H9 (cell line): ENCODE measurements at regions not wholly inside any gene's neighbourhood (a gene's known extent, or its start where the extent isn't known, plus 50 kb on each side); places are given as distances from the start of the nearest gene placed in this dataset.

Source experiments
- DNase-seq: peaks from one replicate; pipeline ENCODE4 v3.0.0-alpha.2; 2017
- H2AFZ ChIP-seq: one replicate; pipeline ENCODE4 v1.6.1; 2013; ENCODE audit warnings: mild to moderate bottlenecking, low read length, control low read depth, moderate library complexity
- H2AK5ac ChIP-seq: 2 replicates; pipeline ENCODE4 v1.6.1; 2013; ENCODE audit warnings: low read length, control low read depth, mixed read lengths; ENCODE audit not compliant: insufficient read length
- H2BK120ac ChIP-seq: one replicate; pipeline ENCODE4 v1.6.1; 2013; ENCODE audit warnings: low read depth, mild to moderate bottlenecking, low read length, control low read depth, inconsistent platforms; ENCODE audit not compliant: poor library complexity, severe bottlenecking
- H2BK12ac ChIP-seq: 2 replicates; pipeline ENCODE4 v1.6.1; 2013; ENCODE audit warnings: low read length, control low read depth, mixed read lengths, low read depth; ENCODE audit not compliant: insufficient read length
- H2BK15ac ChIP-seq: 2 replicates; pipeline ENCODE4 v1.6.1; 2013; ENCODE audit warnings: low read depth, low read length, control low read depth
- H2BK20ac ChIP-seq: one replicate; pipeline ENCODE4 v1.6.1; 2013; ENCODE audit warnings: low read depth, mild to moderate bottlenecking, low read length, control low read depth, inconsistent platforms; ENCODE audit not compliant: poor library complexity, severe bottlenecking
- H2BK5ac ChIP-seq: 2 replicates; pipeline ENCODE4 v1.6.1; 2013; ENCODE audit warnings: low read length, control low read depth, mixed read lengths; ENCODE audit not compliant: insufficient read length
- H3K14ac ChIP-seq: 2 replicates; pipeline ENCODE4 v1.6.1; 2013; ENCODE audit warnings: low read length, control low read depth; ENCODE audit not compliant: insufficient read depth
- H3K18ac ChIP-seq: 2 replicates; pipeline ENCODE4 v1.6.1; 2013; ENCODE audit warnings: low read depth, mild to moderate bottlenecking, mixed read lengths, low read length, control low read depth; ENCODE audit not compliant: insufficient read length
- H3K23ac ChIP-seq: 2 replicates; pipeline ENCODE4 v1.6.1; 2013; ENCODE audit warnings: low read length, control low read depth, mixed read lengths, low read depth; ENCODE audit not compliant: insufficient read length
- H3K23me2 ChIP-seq: 2 replicates; pipeline ENCODE4 v1.6.1; 2013; ENCODE audit warnings: low read depth, mild to moderate bottlenecking, mixed read lengths, low read length, control low read depth; ENCODE audit not compliant: insufficient read length, poor library complexity, severe bottlenecking
- H3K27ac ChIP-seq: 2 replicates; pipeline ENCODE4 v1.5.1; 2013; ENCODE audit warnings: low read length, control low read depth, mixed read lengths, low read depth; ENCODE audit not compliant: insufficient read length
- H3K27me3 ChIP-seq: 2 replicates; pipeline ENCODE4 v1.6.1; 2013; ENCODE audit warnings: low read length, control low read depth, inconsistent platforms; ENCODE audit not compliant: insufficient read depth
- H3K4ac ChIP-seq: 2 replicates; pipeline ENCODE4 v1.6.1; 2013; ENCODE audit warnings: low read depth, mild to moderate bottlenecking, control low read depth, inconsistent platforms, low read length, moderate library complexity
- H3K4me1 ChIP-seq: 2 replicates; pipeline ENCODE4 v1.6.1; 2013; ENCODE audit warnings: low read length, control low read depth, inconsistent platforms; ENCODE audit not compliant: insufficient read depth
- H3K4me2 ChIP-seq: 2 replicates; pipeline ENCODE4 v1.6.1; 2013; ENCODE audit warnings: low read length, control low read depth, mixed read lengths; ENCODE audit not compliant: insufficient read length, insufficient read depth
- H3K56ac ChIP-seq: 2 replicates; pipeline ENCODE4 v1.6.1; 2013; ENCODE audit warnings: low read depth, mild to moderate bottlenecking, mixed read lengths, low read length, control low read depth; ENCODE audit not compliant: insufficient read length
- H3K79me1 ChIP-seq: 2 replicates; pipeline ENCODE4 v1.6.1; 2013; ENCODE audit warnings: low read depth, mild to moderate bottlenecking, moderate library complexity, low read length, control low read depth, inconsistent platforms; ENCODE audit not compliant: insufficient read depth, poor library complexity, severe bottlenecking
- H3K79me2 ChIP-seq: 2 replicates; pipeline ENCODE4 v1.6.1; 2013; ENCODE audit warnings: low read length, control low read depth, inconsistent platforms; ENCODE audit not compliant: insufficient read depth
- H3K9ac ChIP-seq: 2 replicates; pipeline ENCODE4 v1.6.1; 2013; ENCODE audit warnings: low read length, control low read depth, mixed read lengths; ENCODE audit not compliant: insufficient read length; ENCODE audit errors: extremely low read depth
- H3K9me3 ChIP-seq: one replicate; pipeline ENCODE4 v1.6.1; 2013; ENCODE audit warnings: low read depth, low read length, inconsistent platforms; ENCODE audit not compliant: control insufficient read depth
- H3T11ph ChIP-seq: one replicate; pipeline ENCODE4 v1.6.1; 2013; ENCODE audit warnings: mild to moderate bottlenecking, low read length, control low read depth, inconsistent platforms
- H4K20me1 ChIP-seq: one replicate; pipeline ENCODE4 v1.6.1; 2013; ENCODE audit not compliant: control insufficient read depth, insufficient read length, insufficient read depth
- H4K5ac ChIP-seq: 2 replicates; pipeline ENCODE4 v1.6.1; 2013; ENCODE audit warnings: low read depth, mild to moderate bottlenecking, mixed read lengths, low read length, control low read depth; ENCODE audit not compliant: insufficient read length
- H4K8ac ChIP-seq: replicated peaks from 2 replicates; pipeline ENCODE4 v1.6.1; 2013; ENCODE audit warnings: low read length, control low read depth, mixed read lengths, low read depth; ENCODE audit not compliant: insufficient read length
- H4K91ac ChIP-seq: 2 replicates; pipeline ENCODE4 v1.6.1; 2013; ENCODE audit warnings: low read depth, mild to moderate bottlenecking, moderate library complexity, mixed read lengths, low read length, control low read depth; ENCODE audit not compliant: insufficient read length
- H3K27ac Mint-ChIP-seq, 3 experiments: 2 replicates in 2 of 3; 3 replicates in 1 of 3; pipeline ENCODE4 v1.8.0; 2020 to 2021; ENCODE audit warnings: mixed read lengths in 3 of 3, mild to moderate bottlenecking in 1 of 3, moderate library complexity in 1 of 3
- H3K27me3 Mint-ChIP-seq: 2 replicates; pipeline ENCODE4 v1.8.0; 2021; ENCODE audit warnings: low read depth, mild to moderate bottlenecking, moderate library complexity, mixed read lengths
- H3K36me3 Mint-ChIP-seq, 3 experiments: 2 replicates in 2 of 3; 3 replicates in 1 of 3; pipeline ENCODE4 v1.8.0; 2020 to 2021; ENCODE audit warnings: low read depth in 3 of 3, mixed read lengths in 3 of 3; ENCODE audit not compliant: insufficient read depth in 1 of 3
- H3K4me1 Mint-ChIP-seq, 2 experiments: 2 replicates each; pipeline ENCODE4 v1.8.0; 2020; ENCODE audit warnings: mixed read lengths in 2 of 2
- H3K4me3 Mint-ChIP-seq, 2 experiments: 2 replicates in 1 of 2; 3 replicates in 1 of 2; pipeline ENCODE4 v1.8.0; 2020 to 2021; ENCODE audit warnings: mild to moderate bottlenecking in 2 of 2, mixed read lengths in 2 of 2, moderate library complexity in 1 of 2
- H3K9me3 Mint-ChIP-seq, 2 experiments: 2 replicates in 1 of 2; 3 replicates in 1 of 2; pipeline ENCODE4 v1.8.0; 2020; ENCODE audit warnings: mild to moderate bottlenecking in 2 of 2, mixed read lengths in 2 of 2, moderate library complexity in 1 of 2
- WGBS: extraction: QIAGEN DNeasy Blood & Tissue Kit; methylation state at CpG from one replicate; pipeline ENCODE4 v1.1.7; 2013; ENCODE audit warnings: missing lambda C conversion rate, low lambda C conversion rate, mixed read lengths; ENCODE audit not compliant: insufficient read length; ENCODE audit errors: extremely low coverage; 5-methylcytosine and 5-hydroxymethylcytosine counted together
- TF ChIP-seq, protein P1 (sequence below): fragments of 200-600 bp; sonication (generic); conservative IDR thresholded peaks from 3 replicates; pipeline ENCODE4 v1.8.0; 2021; ENCODE audit warnings: antibody characterized with exemption, mild to moderate bottlenecking

DNA sequence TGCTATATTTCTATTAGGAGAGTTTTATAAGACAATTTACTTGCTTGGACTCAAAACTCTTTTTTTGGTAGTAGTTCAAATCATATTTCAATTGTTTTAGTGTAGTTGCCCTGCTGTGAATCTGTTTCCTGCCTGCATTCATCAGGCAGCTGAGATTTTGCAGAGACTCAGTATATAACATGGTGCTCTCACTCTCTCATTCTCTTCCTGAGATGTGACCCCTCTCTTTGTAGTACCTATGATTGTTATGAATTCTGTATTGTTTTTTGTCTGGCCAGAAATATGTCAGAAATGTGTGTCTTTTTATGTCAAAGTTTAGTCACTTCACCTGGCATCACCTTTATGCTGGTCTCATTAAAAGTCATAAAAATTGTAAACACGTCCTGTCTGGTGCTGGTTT is 374.0 kb downstream of the RAPGEF2 start:
- H3T11ph ChIP-seq, result no peak overlapping the region
- no peaks in the 10 kb centered on the region for H3K23me2 ChIP-seq
- H3K23ac ChIP-seq, result no peak overlapping the region
- H2BK5ac ChIP-seq, result no peak overlapping the region
- H4K91ac ChIP-seq, result no peak overlapping the region
- Mint-ChIP-seq H3K36me3 (no peaks in the 10 kb centered on the region), H3K4me3 (no peak overlapping the region), H3K27me3 (no peaks in the 10 kb centered on the region), H3K4me1 (no peaks in the 10 kb centered on the region), H3K9me3 (peaks cover 0 to 3% of the 10 kb centered on the region in 2 experiments; a peak in 3 of 5 replicates), H3K27ac (no peak overlapping the region)
- no peaks in the 10 kb centered on the region for H3K27me3 ChIP-seq
- no peak overlapping the region for H2BK120ac ChIP-seq
- H3K4me2 ChIP-seq, result no peak overlapping the region
- H3K18ac ChIP-seq, result no peak overlapping the region
- H2BK20ac ChIP-seq, result no peak overlapping the region
- no peaks in the 10 kb centered on the region for H4K20me1 ChIP-seq
- no peak overlapping the region for H2AK5ac ChIP-seq
- TF ChIP-seq, protein P1, sequence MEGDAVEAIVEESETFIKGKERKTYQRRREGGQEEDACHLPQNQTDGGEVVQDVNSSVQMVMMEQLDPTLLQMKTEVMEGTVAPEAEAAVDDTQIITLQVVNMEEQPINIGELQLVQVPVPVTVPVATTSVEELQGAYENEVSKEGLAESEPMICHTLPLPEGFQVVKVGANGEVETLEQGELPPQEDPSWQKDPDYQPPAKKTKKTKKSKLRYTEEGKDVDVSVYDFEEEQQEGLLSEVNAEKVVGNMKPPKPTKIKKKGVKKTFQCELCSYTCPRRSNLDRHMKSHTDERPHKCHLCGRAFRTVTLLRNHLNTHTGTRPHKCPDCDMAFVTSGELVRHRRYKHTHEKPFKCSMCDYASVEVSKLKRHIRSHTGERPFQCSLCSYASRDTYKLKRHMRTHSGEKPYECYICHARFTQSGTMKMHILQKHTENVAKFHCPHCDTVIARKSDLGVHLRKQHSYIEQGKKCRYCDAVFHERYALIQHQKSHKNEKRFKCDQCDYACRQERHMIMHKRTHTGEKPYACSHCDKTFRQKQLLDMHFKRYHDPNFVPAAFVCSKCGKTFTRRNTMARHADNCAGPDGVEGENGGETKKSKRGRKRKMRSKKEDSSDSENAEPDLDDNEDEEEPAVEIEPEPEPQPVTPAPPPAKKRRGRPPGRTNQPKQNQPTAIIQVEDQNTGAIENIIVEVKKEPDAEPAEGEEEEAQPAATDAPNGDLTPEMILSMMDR, result no peak
- H3K56ac ChIP-seq, result no peak overlapping the region
- no peak overlapping the region for H3K9ac ChIP-seq
- no peak for DNase-seq
- H3K4me1 ChIP-seq, result no peaks in the 10 kb centered on the region
- no peak overlapping the region for H4K5ac ChIP-seq
- H3K4ac ChIP-seq, result no peak overlapping the region
- no CpG with 5 or more reads among the region's 1 CpG for WGBS
- no peak overlapping the region for H4K8ac ChIP-seq
- no peaks in the 10 kb centered on the region for H3K79me1 ChIP-seq
- no peaks in the 10 kb centered on the region for H3K79me2 ChIP-seq
- no peak overlapping the region for H2AFZ ChIP-seq
- H3K14ac ChIP-seq, result no peak overlapping the region
- H2BK15ac ChIP-seq, result no peak overlapping the region
- no peak overlapping the region for H3K27ac ChIP-seq
- no peaks in the 10 kb centered on the region for H3K9me3 ChIP-seq
- H2BK12ac ChIP-seq, result no peak overlapping the region
